ENCODE measurements at regions not wholly inside any gene's neighbourhood (a gene's known extent, or its start where the extent isn't known, plus 50 kb on each side); places are given as distances from the start of the nearest gene placed in this dataset.

GRCh38 chr10:104576611-104577010 is 64.5 kb upstream of the SORCS3 start:
- DNase-seq (ENCODE audit: low spot score), result no peak

DNA sequence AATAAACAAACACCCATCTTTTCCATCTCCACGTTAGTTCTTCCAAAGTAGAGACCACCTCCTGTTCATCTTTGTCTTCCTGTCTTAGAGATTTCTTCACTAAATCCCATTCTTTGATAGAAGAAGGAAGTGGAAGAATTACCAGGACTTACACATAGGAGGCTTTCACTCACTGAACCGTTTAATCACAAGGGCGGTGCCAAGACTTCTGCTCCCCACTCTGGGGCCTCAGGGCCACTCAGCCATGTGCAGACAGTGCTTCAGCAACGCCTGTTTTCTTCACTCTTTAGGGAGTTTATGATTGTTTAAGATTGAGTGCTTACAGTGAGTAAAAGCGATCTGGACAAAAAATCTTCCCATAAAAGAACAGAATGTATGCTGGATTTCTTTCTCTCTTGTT is 63.9 kb upstream of the SORCS3 start:
- DNase-seq (ENCODE audit: low spot score), result no peak

DNA sequence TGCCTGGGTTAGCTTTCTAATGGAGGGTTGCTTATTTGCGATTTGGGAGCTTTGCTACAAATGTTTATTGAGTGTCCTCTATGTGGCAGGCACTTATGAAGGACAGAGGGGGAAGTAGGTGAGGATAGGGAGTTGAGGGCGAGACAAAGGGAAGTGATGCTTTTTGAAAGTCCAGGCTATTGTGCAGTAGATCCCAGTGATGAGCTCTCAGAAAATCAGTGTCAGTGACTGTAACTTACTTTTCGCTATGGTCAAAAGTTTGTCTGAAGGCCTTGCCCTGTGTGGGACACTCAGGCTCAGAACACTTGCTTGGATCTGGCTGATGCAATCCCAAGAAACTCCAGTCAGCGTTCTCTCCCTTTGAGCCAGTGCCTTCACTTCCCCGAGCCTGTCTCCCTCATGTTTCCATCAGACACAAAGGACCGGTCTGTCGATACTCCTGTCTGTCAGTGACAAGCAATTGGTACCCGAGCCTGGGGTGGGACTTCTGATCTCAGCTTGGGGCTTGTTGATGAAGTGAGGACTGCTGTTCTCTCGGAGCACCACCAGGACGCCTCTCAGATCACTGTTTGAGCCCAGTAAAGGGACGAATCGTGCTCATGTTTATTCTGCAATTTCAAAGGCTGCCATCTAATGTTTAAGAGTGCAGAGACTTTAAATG is 63.1 kb upstream of the SORCS3 start:
- no peak for DNase-seq (ENCODE audit: low spot score)

GRCh38 chr10:104578671-104579070 is 62.4 kb upstream of the SORCS3 start:
- DNase-seq (ENCODE audit: low spot score), result no peak

GRCh38 chr10:104579136-104579535 is 62.0 kb upstream of the SORCS3 start:
- DNase-seq (ENCODE audit: low spot score), result no peak

DNA sequence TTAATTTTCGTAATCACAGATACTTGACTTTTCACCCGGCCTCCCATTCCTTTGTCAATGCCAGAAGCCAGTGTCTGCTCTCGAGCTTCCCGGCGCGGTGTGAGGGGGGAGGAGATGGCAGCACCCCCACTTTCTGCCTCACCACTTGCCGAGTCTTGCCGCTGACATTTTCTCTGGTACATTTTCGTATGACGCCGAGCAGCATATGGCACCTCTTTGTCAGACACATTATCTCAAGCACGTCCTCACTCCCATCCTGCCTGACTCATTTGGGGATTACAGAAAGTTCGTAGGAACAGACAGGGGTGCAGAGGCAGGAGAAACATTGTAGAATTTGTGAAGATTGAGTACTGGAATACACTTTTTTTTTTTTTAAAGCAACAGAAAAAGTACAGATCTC is 60.8 kb upstream of the SORCS3 start:
- DNase-seq (ENCODE audit: low spot score), result no peak

GRCh38 chr10:104580774-104581675 is 60.1 kb upstream of the SORCS3 start:
- peak; percentile 56 for DNase-seq (ENCODE audit: low spot score)

- DNase-seq (ENCODE audit: low spot score), result no peak
Observed at GRCh38 chr10:104581884-104582601, 59.0 kb upstream of the SORCS3 start.

GRCh38 chr10:104582602-104582951 is 58.5 kb upstream of the SORCS3 start:
- DNase-seq (ENCODE audit: low spot score), result no peak

DNA sequence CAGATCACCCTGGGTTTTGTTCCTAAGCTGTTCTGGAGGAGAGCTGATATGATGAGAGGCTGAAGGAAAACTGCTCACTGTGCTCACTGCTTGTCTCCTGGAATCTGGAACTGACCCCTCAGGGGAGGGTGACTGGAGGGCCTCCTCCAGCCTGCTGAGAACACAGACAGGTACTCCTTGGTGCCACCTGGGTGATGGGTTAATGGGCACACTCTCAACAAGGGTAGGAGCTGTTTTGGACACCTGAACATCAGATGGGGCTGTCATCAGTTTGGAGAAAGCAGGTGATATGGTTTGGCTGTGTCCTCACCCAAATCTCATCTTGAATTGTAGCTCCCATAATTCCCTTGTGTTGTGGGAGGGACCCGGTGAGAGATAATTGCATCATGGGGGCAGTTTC is 58.1 kb upstream of the SORCS3 start:
- no peak for DNase-seq (ENCODE audit: low spot score)

DNA sequence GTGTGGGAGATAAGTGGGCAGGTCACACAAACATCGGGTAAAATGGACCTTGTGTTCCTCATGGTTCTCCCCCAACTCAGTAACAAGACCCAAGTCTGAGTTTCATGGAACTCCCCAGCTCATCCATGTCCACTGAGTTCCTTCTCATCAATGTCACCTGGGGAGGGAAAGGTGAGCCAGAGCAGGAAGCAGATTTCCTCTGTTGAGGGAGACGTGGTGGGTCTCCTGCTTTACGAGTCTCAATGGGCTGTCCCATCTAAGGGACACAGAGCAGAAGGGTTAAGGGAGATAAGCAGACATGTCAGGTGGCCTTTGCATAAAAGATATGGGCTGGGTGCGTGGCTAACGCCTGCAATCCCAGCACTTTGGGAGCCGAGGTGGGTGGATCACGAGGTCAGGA is 56.5 kb upstream of the SORCS3 start:
- DNase-seq (ENCODE audit: low spot score), result no peak

DNA sequence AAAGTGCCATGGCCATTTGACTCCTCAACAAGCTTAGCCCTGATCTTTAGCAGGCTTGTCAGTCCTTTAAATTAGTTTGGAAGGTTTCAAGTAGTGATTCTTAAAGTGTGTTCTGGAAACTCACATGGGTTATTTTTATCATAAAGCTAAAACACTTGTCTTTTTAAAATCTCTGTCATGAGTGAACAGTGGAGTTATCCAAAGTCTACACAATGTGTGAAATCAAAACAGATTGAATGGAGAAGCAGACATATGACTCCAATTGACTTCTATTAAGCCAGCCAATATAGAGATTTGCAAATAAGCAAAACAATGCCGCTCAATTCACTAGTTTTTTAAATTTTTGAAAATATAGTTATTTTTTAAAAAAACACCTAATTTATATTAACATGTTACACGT is 53.3 kb upstream of the SORCS3 start:
- no peak for DNase-seq (ENCODE audit: low spot score)

DNA sequence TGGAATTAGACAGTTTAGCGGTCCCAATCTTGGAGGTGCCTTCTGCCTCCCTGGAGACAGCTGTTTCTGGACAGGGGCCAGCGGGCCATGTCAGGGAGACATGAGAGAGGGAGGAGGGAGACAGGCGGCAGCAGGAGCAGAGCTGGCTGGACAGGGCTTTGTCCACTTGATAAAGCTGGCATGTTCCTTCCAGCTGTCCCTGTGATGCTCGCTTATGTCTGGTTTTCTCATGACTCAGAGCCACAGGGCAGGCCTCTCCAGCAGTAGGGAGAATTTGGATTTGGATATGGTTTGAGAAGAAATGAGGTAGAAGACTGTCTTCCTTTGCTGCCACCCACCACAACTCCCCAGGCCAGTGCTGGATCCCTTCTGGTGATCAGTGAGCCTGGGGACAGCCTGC is 51.7 kb upstream of the SORCS3 start:
- no peak for DNase-seq (ENCODE audit: low spot score)

- no peak for DNase-seq (ENCODE audit: low spot score)
Observed at GRCh38 chr10:104589871-104590270, 51.2 kb upstream of the SORCS3 start.

Data from hematopoietic multipotent progenitor cell treated with erythropoietin and hydrocortisone succinate and interleukin-3 and kit ligand, for 17 days (in vitro differentiated cells).